ENCODE measurements at regions not wholly inside any gene's neighbourhood (a gene's known extent, or its start where the extent isn't known, plus 50 kb on each side); places are given as distances from the start of the nearest gene placed in this dataset.
"Not testable (repeated sequence)": the region's sequence is repeated elsewhere in the genome, so short reads cannot be mapped to it uniquely, and the experiment has no call there.

GRCh38 chr11:50088231-50088630 is 55.6 kb downstream of the OR4C45 start:
- H3K27me3 Mint-ChIP-seq = no peaks in the 10 kb centered on the region

GRCh38 chr11:50098186-50098725 is 65.6 kb downstream of the OR4C45 start:
- Mint-ChIP-seq H3K36me3 (ENCODE audit: low read depth) (no peaks in the 10 kb centered on the region), H3K4me3 (no peak overlapping the region), H3K27ac (no peak overlapping the region), H3K9me3 (peaks cover 4% of the 10 kb centered on the region), H3K4me1 (no peaks in the 10 kb centered on the region), H3K27me3 (no peaks in the 10 kb centered on the region)
- CTCF ChIA-PET = no interaction called here
- POLR2A ChIA-PET = no interaction called here
- no peak for DNase-seq

More at GRCh38 chr11:50088231-50088630, 55.6 kb downstream of the OR4C45 start:
- DNase-seq = no peak
- Mint-ChIP-seq H3K4me1 (no peaks in the 10 kb centered on the region), H3K36me3 (ENCODE audit: low read depth) (no peaks in the 10 kb centered on the region), H3K9me3 (peaks cover 26% of the 10 kb centered on the region), H3K4me3 (no peak overlapping the region), H3K27ac (no peak overlapping the region)
- CTCF ChIA-PET = no interaction called here
- POLR2A ChIA-PET = no interaction called here

GRCh38 chr11:50102916-50103315 is 70.2 kb downstream of the OR4C45 start:
- Mint-ChIP-seq H3K4me3 (no peak overlapping the region), H3K9me3 (peaks cover 5% of the 10 kb centered on the region)
- no peak for DNase-seq

GRCh38 chr11:50140686-50141085 is 108.0 kb downstream of the OR4C45 start:
- H3K9me3 Mint-ChIP-seq = peaks cover 33% of the 10 kb centered on the region
- POLR2A ChIA-PET, H3K4me1 Mint-ChIP-seq: not testable (repeated sequence)

More at GRCh38 chr11:50102916-50103315, 70.2 kb downstream of the OR4C45 start:
- ChIA-PET CTCF (no interaction called here), POLR2A (no interaction called here)
- H3K4me1 Mint-ChIP-seq = no peaks in the 10 kb centered on the region
- H3K36me3 Mint-ChIP-seq (ENCODE audit: low read depth) = no peaks in the 10 kb centered on the region
- H3K27me3 Mint-ChIP-seq = no peaks in the 10 kb centered on the region
- H3K27ac Mint-ChIP-seq = no peak overlapping the region

GRCh38 chr11:50146308-50146707 is 113.6 kb downstream of the OR4C45 start:
- H3K4me1 Mint-ChIP-seq; H3K36me3 Mint-ChIP-seq (ENCODE audit: low read depth); H3K27me3 Mint-ChIP-seq; H3K4me3 Mint-ChIP-seq; H3K27ac Mint-ChIP-seq; CTCF ChIA-PET; DNase-seq; POLR2A ChIA-PET: not testable (repeated sequence)
- peaks cover 39% of the 10 kb centered on the region for H3K9me3 Mint-ChIP-seq

More at GRCh38 chr11:50140686-50141085, 108.0 kb downstream of the OR4C45 start:
- H3K4me3 Mint-ChIP-seq; H3K36me3 Mint-ChIP-seq (ENCODE audit: low read depth); H3K27me3 Mint-ChIP-seq; CTCF ChIA-PET; H3K27ac Mint-ChIP-seq; DNase-seq: not testable (repeated sequence)

GRCh38 chr11:50147946-50148345 is 115.3 kb downstream of the OR4C45 start:
- CTCF ChIA-PET; H3K4me3 Mint-ChIP-seq; H3K27ac Mint-ChIP-seq; H3K27me3 Mint-ChIP-seq; POLR2A ChIA-PET; DNase-seq; H3K36me3 Mint-ChIP-seq (ENCODE audit: low read depth); H3K4me1 Mint-ChIP-seq: not testable (repeated sequence)
- H3K9me3 Mint-ChIP-seq = peaks cover 40% of the 10 kb centered on the region

- Mint-ChIP-seq H3K9me3 (peaks cover 26% of the 10 kb centered on the region), H3K27me3 (no peaks in the 10 kb centered on the region), H3K36me3 (ENCODE audit: low read depth) (no peaks in the 10 kb centered on the region), H3K27ac (no peak overlapping the region), H3K4me3 (no peak overlapping the region), H3K4me1 (no peaks in the 10 kb centered on the region)
- ChIA-PET CTCF (no interaction called here), POLR2A (no interaction called here)
- DNase-seq = no peak
Observed at GRCh38 chr11:50155508-50155907, 122.8 kb downstream of the OR4C45 start.

- no peak overlapping the region for H3K4me3 Mint-ChIP-seq
- DNase-seq = no peak
- peaks cover 15% of the 10 kb centered on the region for H3K9me3 Mint-ChIP-seq
- H3K27me3 Mint-ChIP-seq = no peaks in the 10 kb centered on the region
- no peak overlapping the region for H3K27ac Mint-ChIP-seq
- H3K36me3 Mint-ChIP-seq (ENCODE audit: low read depth) = no peaks in the 10 kb centered on the region
- ChIA-PET CTCF (no interaction called here), POLR2A (no interaction called here)
- H3K4me1 Mint-ChIP-seq = no peaks in the 10 kb centered on the region
Observed at GRCh38 chr11:50164050-50164449, 131.4 kb downstream of the OR4C45 start.

- POLR2A ChIA-PET = interaction anchor here (0.6 kb wide), 1 partner anchor 186 kb away, joined by 3 read pairs; no protein-coding TSS in a partner anchor
- CTCF ChIA-PET = no interaction called here
- H3K4me1 Mint-ChIP-seq = no peaks in the 10 kb centered on the region
- DNase-seq = no peak
- no peaks in the 10 kb centered on the region for H3K27me3 Mint-ChIP-seq
- no peak overlapping the region for H3K4me3 Mint-ChIP-seq
- H3K36me3 Mint-ChIP-seq (ENCODE audit: low read depth) = no peaks in the 10 kb centered on the region
- no peak overlapping the region for H3K27ac Mint-ChIP-seq
- H3K9me3 Mint-ChIP-seq = peaks cover 15% of the 10 kb centered on the region
Observed at GRCh38 chr11:50169634-50170033, 137.0 kb downstream of the OR4C45 start.

GRCh38 chr11:50170115-50170514 is 137.4 kb downstream of the OR4C45 start:
- ChIA-PET POLR2A (no interaction called here), CTCF (no interaction called here)
- DNase-seq = no peak
- no peaks in the 10 kb centered on the region for H3K36me3 Mint-ChIP-seq (ENCODE audit: low read depth)
- H3K4me3 Mint-ChIP-seq = no peak overlapping the region
- H3K27me3 Mint-ChIP-seq = no peaks in the 10 kb centered on the region
- peaks cover 13% of the 10 kb centered on the region for H3K9me3 Mint-ChIP-seq
- H3K4me1 Mint-ChIP-seq = no peaks in the 10 kb centered on the region
- H3K27ac Mint-ChIP-seq = no peak overlapping the region

- no peak for DNase-seq
- H3K27me3 Mint-ChIP-seq = no peaks in the 10 kb centered on the region
- no peaks in the 10 kb centered on the region for H3K4me1 Mint-ChIP-seq
- no peak overlapping the region for H3K27ac Mint-ChIP-seq
- no peaks in the 10 kb centered on the region for H3K36me3 Mint-ChIP-seq (ENCODE audit: low read depth)
- H3K4me3 Mint-ChIP-seq = no peak overlapping the region
- peaks cover 14% of the 10 kb centered on the region for H3K9me3 Mint-ChIP-seq
- POLR2A ChIA-PET = no interaction called here
- CTCF ChIA-PET = no interaction called here
Observed at GRCh38 chr11:50174189-50174588, 141.5 kb downstream of the OR4C45 start.

GRCh38 chr11:50174975-50175374 is 142.3 kb downstream of the OR4C45 start:
- ChIA-PET CTCF (no interaction called here), POLR2A (no interaction called here)
- no peaks in the 10 kb centered on the region for H3K36me3 Mint-ChIP-seq (ENCODE audit: low read depth)
- peaks cover 9% of the 10 kb centered on the region for H3K9me3 Mint-ChIP-seq
- DNase-seq = no peak
- no peaks in the 10 kb centered on the region for H3K4me1 Mint-ChIP-seq
- H3K4me3 Mint-ChIP-seq = no peak overlapping the region
- H3K27ac Mint-ChIP-seq = no peak overlapping the region
- H3K27me3 Mint-ChIP-seq = no peaks in the 10 kb centered on the region

GRCh38 chr11:50178737-50179136 is 146.1 kb downstream of the OR4C45 start:
- H3K9me3 Mint-ChIP-seq = peaks cover 6% of the 10 kb centered on the region
- ChIA-PET POLR2A (no interaction called here), CTCF (no interaction called here)
- no peak for DNase-seq
- no peak overlapping the region for H3K4me3 Mint-ChIP-seq
- H3K4me1 Mint-ChIP-seq = no peaks in the 10 kb centered on the region
- no peak overlapping the region for H3K27ac Mint-ChIP-seq
- H3K36me3 Mint-ChIP-seq (ENCODE audit: low read depth) = no peaks in the 10 kb centered on the region
- no peaks in the 10 kb centered on the region for H3K27me3 Mint-ChIP-seq

GRCh38 chr11:50181334-50181733 is 148.7 kb downstream of the OR4C45 start:
- POLR2A ChIA-PET = no interaction called here
- H3K9me3 Mint-ChIP-seq = peaks cover 20% of the 10 kb centered on the region
- no peak for DNase-seq
- H3K4me3 Mint-ChIP-seq = no peak overlapping the region
- CTCF ChIA-PET = no interaction called here
- H3K27ac Mint-ChIP-seq = no peak overlapping the region
- no peaks in the 10 kb centered on the region for H3K27me3 Mint-ChIP-seq
- H3K4me1 Mint-ChIP-seq = no peaks in the 10 kb centered on the region
- H3K36me3 Mint-ChIP-seq (ENCODE audit: low read depth) = no peaks in the 10 kb centered on the region

GRCh38 chr11:50182486-50182885 is 149.8 kb downstream of the OR4C45 start:
- ChIA-PET POLR2A (no interaction called here), CTCF (no interaction called here)
- Mint-ChIP-seq H3K4me3 (no peak overlapping the region), H3K36me3 (ENCODE audit: low read depth) (no peaks in the 10 kb centered on the region), H3K27me3 (no peaks in the 10 kb centered on the region), H3K4me1 (no peaks in the 10 kb centered on the region), H3K9me3 (peaks cover 22% of the 10 kb centered on the region), H3K27ac (no peak overlapping the region)
- DNase-seq = no peak

Data from activated CD4-positive, alpha-beta memory T cell treated with anti-CD3 and anti-CD28 coated beads, Interleukin-2, amount 10 ng/mL, durations not matched to agents 7 days and 5 days (primary cell).